ENCODE measurements at regions not wholly inside any gene's neighbourhood (a gene's known extent, or its start where the extent isn't known, plus 50 kb on each side); places are given as distances from the start of the nearest gene placed in this dataset.

GRCh38 chr4:162732876-162733275 is 433.8 kb downstream of the NAF1 start:
- H3K27ac ChIP-seq, result no peak overlapping the region
- TF ChIP-seq CTCF (conservative IDR thresholded peaks at IDR 0.05) (no peak), ZFX (IDR thresholded peaks at IDR 0.05) (no peak)

- TF ChIP-seq CTCF (conservative IDR thresholded peaks at IDR 0.05) (no peak), ZFX (IDR thresholded peaks at IDR 0.05) (no peak)
- no peak overlapping the region for H3K27ac ChIP-seq
Observed at GRCh38 chr4:162727766-162728165, 438.9 kb downstream of the NAF1 start.

GRCh38 chr4:162727232-162727631 is 439.5 kb downstream of the NAF1 start:
- no peak for TF ChIP-seq CTCF (conservative IDR thresholded peaks at IDR 0.05)
- no peak for TF ChIP-seq ZFX (IDR thresholded peaks at IDR 0.05)
- H3K27ac ChIP-seq, result no peak overlapping the region

- no peak overlapping the region for H3K27ac ChIP-seq
Observed at GRCh38 chr4:162715401-162715800, 451.3 kb downstream of the NAF1 start.

GRCh38 chr4:162707962-162708361 is 458.7 kb downstream of the NAF1 start:
- H3K27ac ChIP-seq, result no peak overlapping the region
- no peak for TF ChIP-seq CTCF (conservative IDR thresholded peaks at IDR 0.05)
- TF ChIP-seq ZFX (IDR thresholded peaks at IDR 0.05), result no peak

More at GRCh38 chr4:162715401-162715800, 451.3 kb downstream of the NAF1 start:
- TF ChIP-seq ZFX (IDR thresholded peaks at IDR 0.05), result no peak
- no peak for TF ChIP-seq CTCF (conservative IDR thresholded peaks at IDR 0.05)

GRCh38 chr4:162706632-162707031 is 460.1 kb downstream of the NAF1 start:
- no peak overlapping the region for H3K27ac ChIP-seq
- TF ChIP-seq ZFX (IDR thresholded peaks at IDR 0.05), result no peak
- no peak for TF ChIP-seq CTCF (conservative IDR thresholded peaks at IDR 0.05)

GRCh38 chr4:162706051-162706450 is 460.6 kb downstream of the NAF1 start:
- TF ChIP-seq CTCF (conservative IDR thresholded peaks at IDR 0.05), result no peak
- TF ChIP-seq ZFX (IDR thresholded peaks at IDR 0.05), result no peak
- no peak overlapping the region for H3K27ac ChIP-seq
